ENCODE measurements at regions not wholly inside any gene's neighbourhood (a gene's known extent, or its start where the extent isn't known, plus 50 kb on each side); places are given as distances from the start of the nearest gene placed in this dataset.

DNA sequence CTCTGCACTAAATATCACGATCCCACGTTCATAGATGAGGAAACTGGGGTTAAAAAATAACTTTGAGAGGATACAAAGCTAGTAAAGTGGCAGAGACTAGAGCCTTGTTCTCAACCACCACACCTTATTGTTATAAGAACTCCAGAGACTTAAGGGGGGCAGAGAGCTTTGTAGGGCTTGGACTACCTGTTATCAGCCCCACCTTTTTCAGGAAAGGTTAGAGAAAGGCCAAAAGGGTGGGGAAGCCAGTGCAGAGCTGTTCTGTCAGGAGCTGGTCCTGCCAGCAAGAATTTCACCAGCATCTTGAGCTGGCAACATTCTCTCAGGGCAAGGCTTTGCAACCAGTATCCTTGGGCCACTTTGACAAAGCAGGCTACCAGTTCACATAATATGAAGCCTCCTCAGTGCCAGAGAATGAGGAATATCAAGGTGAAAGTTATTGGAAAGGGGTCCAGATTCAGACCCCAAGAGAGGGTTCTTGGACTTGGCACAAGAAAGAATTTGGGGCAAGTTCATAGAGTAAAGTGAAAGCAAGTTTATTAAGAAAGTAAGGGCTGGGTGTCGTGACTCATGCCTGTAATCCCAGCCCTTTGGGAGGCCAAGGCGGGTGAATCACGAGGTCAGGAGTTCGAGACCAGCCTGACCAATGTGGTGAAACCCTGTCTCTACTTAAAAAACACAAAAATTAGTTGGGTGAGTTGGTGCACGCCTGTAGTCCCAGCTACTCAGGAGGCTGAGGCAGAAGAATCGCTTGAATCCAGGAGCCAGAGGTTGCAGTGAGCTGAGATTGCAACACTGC, 66.2 kb upstream of the CLINT1 start:
- no peak for TF ChIP-seq EZH2 (IDR thresholded peaks at IDR 0.05; ENCODE audit: borderline replicate concordance, low read length)
- TF ChIP-seq, protein P1, sequence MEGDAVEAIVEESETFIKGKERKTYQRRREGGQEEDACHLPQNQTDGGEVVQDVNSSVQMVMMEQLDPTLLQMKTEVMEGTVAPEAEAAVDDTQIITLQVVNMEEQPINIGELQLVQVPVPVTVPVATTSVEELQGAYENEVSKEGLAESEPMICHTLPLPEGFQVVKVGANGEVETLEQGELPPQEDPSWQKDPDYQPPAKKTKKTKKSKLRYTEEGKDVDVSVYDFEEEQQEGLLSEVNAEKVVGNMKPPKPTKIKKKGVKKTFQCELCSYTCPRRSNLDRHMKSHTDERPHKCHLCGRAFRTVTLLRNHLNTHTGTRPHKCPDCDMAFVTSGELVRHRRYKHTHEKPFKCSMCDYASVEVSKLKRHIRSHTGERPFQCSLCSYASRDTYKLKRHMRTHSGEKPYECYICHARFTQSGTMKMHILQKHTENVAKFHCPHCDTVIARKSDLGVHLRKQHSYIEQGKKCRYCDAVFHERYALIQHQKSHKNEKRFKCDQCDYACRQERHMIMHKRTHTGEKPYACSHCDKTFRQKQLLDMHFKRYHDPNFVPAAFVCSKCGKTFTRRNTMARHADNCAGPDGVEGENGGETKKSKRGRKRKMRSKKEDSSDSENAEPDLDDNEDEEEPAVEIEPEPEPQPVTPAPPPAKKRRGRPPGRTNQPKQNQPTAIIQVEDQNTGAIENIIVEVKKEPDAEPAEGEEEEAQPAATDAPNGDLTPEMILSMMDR (conservative IDR thresholded peaks at IDR 0.05 in 1 of 2, IDR thresholded peaks at IDR 0.05 in 1 of 2; ENCODE audit: extremely low read depth in 1 of 2, insufficient read depth in 1 of 2, low read depth in 1 of 2, low read length in 2 of 2), result no peak
